GM10266 (cell line): ENCODE measurements at regions not wholly inside any gene's neighbourhood (a gene's known extent, or its start where the extent isn't known, plus 50 kb on each side); places are given as distances from the start of the nearest gene placed in this dataset.
"Not testable (repeated sequence)": the region's sequence is repeated elsewhere in the genome, so short reads cannot be mapped to it uniquely, and the experiment has no call there.

Experiments used
- DNase-seq: peaks from one replicate; pipeline ENCODE4 v3.0.0; 2012; ENCODE audit errors: extremely low spot score
- CTCF ChIP-seq: IDR thresholded peaks from 2 replicates; pipeline ENCODE4 v1.5.1; 2012; ENCODE audit warnings: mild to moderate bottlenecking, low read depth; ENCODE audit not compliant: control insufficient read depth, insufficient read depth; ENCODE audit errors: missing control alignments

GRCh38 chr4:132662456-132662855 lies 486.6 kb upstream of the PCDH10 start:
- TF ChIP-seq CTCF = no peak
- DNase-seq = no peak

DNA sequence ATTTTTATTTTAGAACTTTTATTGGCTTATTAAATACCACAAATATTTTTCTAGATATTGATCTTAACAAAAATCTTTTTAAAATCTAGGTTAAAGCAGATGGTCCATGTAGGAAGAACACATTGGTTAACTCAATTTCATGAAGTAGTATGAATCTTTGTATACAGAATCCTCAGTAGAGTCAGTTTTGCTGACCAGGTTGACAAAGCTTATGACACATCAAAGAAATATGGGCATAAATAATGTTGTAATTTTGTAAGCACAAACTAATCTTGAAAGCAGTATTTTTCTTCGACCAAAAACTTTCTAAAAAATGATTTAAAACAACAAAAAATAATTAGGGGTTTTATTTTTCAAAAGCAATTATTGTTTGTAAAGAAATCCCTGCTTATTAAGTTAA lies 479.3 kb upstream of the PCDH10 start:
- no peak for TF ChIP-seq CTCF

DNA sequence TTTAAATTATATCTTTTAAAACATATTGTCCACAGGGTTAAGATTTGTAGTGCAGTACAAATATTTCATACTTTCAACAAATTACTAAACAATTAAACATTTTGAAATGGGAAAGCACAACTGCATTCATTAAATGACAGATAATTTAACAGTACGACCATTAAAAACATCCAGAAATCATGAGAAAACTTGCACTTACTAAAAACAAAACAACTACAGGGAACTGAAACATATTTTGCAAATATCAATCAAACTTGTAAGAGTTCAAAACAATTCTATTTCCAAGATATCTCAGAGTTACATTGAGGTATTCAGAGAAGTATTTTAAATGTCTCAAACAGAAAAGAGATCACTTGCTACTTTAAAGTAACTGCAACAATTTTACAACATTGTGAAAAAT lies 478.5 kb upstream of the PCDH10 start:
- TF ChIP-seq CTCF = no peak
- DNase-seq = no peak

More for the DNA sequence above, 479.3 kb upstream of the PCDH10 start:
- DNase-seq = no peak

- no peak for TF ChIP-seq CTCF
- no peak for DNase-seq
Measured at GRCh38 chr4:132683957-132684356, 465.1 kb upstream of the PCDH10 start.

- no peak for DNase-seq
- no peak for TF ChIP-seq CTCF
Measured at GRCh38 chr4:132691026-132691425, 458.1 kb upstream of the PCDH10 start.

- no peak for DNase-seq
- TF ChIP-seq CTCF = no peak
Measured at GRCh38 chr4:132691668-132692067, 457.4 kb upstream of the PCDH10 start.

DNA sequence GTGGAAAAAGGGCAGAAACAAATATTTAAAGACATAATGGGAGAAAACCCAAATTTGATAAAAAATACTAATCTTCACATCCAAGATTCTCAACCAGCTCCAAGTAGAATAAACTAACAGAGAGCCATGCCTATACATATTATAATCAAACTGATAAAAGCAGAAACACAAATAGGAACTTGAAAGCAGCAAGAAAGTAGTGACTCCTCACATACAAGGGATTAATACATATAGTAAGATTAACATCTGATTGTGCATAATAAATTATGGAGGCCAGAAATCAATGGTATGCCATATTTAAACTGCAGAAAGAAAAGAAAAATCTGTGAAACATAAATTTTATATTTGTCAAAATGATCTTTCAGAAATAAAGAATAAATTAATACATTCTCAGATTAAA lies 454.3 kb upstream of the PCDH10 start:
- TF ChIP-seq CTCF = no peak
- no peak for DNase-seq

GRCh38 chr4:132697505-132697904 lies 451.6 kb upstream of the PCDH10 start:
- DNase-seq = not testable (repeated sequence)
